OCI-LY7 (cell line): ENCODE measurements at regions not wholly inside any gene's neighbourhood (a gene's known extent, or its start where the extent isn't known, plus 50 kb on each side); places are given as distances from the start of the nearest gene placed in this dataset.

ENCODE experiments used
- BruUV-seq: library from RNA; stranded (reverse); fragments of 400-500 nt; replicated peaks from 2 replicates; lab custom pipeline; 2021; lab: Mats Ljungman, UMichigan
- CTCF ChIA-PET: fragments of 300-600 bp; sonication (Branson Sonifier 250); formaldehyde crosslinking; loops from one replicate; lab custom pipeline; 2022; ENCODE audit warnings: antibody characterized with exemption; ENCODE audit not compliant: unreplicated experiment; lab: Charles Lee
- POLR2A ChIA-PET: fragments of 300-600 bp; sonication (Branson Sonifier 250); formaldehyde crosslinking; loops from one replicate; lab custom pipeline; 2022; ENCODE audit warnings: antibody characterized with exemption; lab: Charles Lee
- DNase-seq: peaks from one replicate; pipeline ENCODE4 v3.0.0-alpha.2; 2015; ENCODE audit warnings: low spot score
- H2AFZ ChIP-seq: fragments of 200-600 bp; sonication (generic), shearing (Covaris generic); 2 replicates; pipeline ENCODE4 v1.6.1; 2014; ENCODE audit warnings: mild to moderate bottlenecking, antibody characterized with exemption, low read length, moderate library complexity
- H3K27ac ChIP-seq: fragments of 200-600 bp; sonication (generic); 2 replicates; pipeline ENCODE4 v1.5.1; 2014; ENCODE audit warnings: mixed run types, low read depth, mild to moderate bottlenecking, moderate library complexity, low read length, inconsistent platforms; ENCODE audit not compliant: poor library complexity, severe bottlenecking
- H3K36me3 ChIP-seq: fragments of 200-600 bp; sonication (generic); 2 replicates; pipeline ENCODE4 v1.6.1; 2014; ENCODE audit warnings: mild to moderate bottlenecking, antibody characterized with exemption, low read length, moderate library complexity, mixed read lengths; ENCODE audit not compliant: insufficient read depth
- H3K4me1 ChIP-seq: fragments of 200-600 bp; sonication (generic); 2 replicates; pipeline ENCODE4 v1.5.1; 2014; ENCODE audit warnings: mild to moderate bottlenecking, low read length; ENCODE audit not compliant: insufficient read depth, poor library complexity, severe bottlenecking
- H3K4me2 ChIP-seq: fragments of 200-600 bp; sonication (generic); 2 replicates; pipeline ENCODE4 v1.6.1; 2014; ENCODE audit warnings: mild to moderate bottlenecking, low read length
- H3K4me3 ChIP-seq: fragments of 200-600 bp; sonication (generic); 2 replicates; pipeline ENCODE4 v1.5.1; 2014; ENCODE audit warnings: mild to moderate bottlenecking, low read depth, low read length; ENCODE audit not compliant: poor library complexity, severe bottlenecking
- H3K79me2 ChIP-seq: fragments of 200-600 bp; sonication (generic); 2 replicates; pipeline ENCODE4 v1.6.1; 2016; ENCODE audit warnings: low read depth, mild to moderate bottlenecking, low read length, moderate library complexity, mixed read lengths; ENCODE audit not compliant: insufficient read depth
- H3K9me2 ChIP-seq: fragments of 200-600 bp; sonication (generic); 2 replicates; pipeline ENCODE4 v1.6.1; 2016; ENCODE audit warnings: mild to moderate bottlenecking, low read length, mixed read lengths; ENCODE audit not compliant: insufficient read depth
- H3K9me3 ChIP-seq: fragments of 200-600 bp; sonication (generic); 2 replicates; pipeline ENCODE4 v1.6.1; 2014; ENCODE audit warnings: mild to moderate bottlenecking, mixed run types, low read length, mixed read lengths
- H4K20me1 ChIP-seq: fragments of 200-600 bp; sonication (generic); 2 replicates; pipeline ENCODE4 v1.6.1; 2014; ENCODE audit warnings: mild to moderate bottlenecking, antibody characterized with exemption, low read length, moderate library complexity, mixed read lengths; ENCODE audit not compliant: insufficient read depth
- EZH2phosphoT487 ChIP-seq: fragments of 200-600 bp; sonication (generic); IDR thresholded peaks from 2 replicates; pipeline ENCODE4 v1.6.1; 2018; ENCODE audit warnings: low read depth, borderline replicate concordance, mild to moderate bottlenecking, mixed run types, antibody characterized with exemption, low read length, moderate library complexity, mixed read lengths
- intact Hi-C: fragments of 100-400 bp; cut with micrococcal nuclease; formaldehyde crosslinking; loops from one replicate; pipeline ENCODE4 v1.10.0; 2022; ENCODE audit not compliant: unreplicated experiment
- TF ChIP-seq, protein P1 (sequence below): fragments of 200-600 bp; sonication (generic); conservative IDR thresholded peaks from 2 replicates; pipeline ENCODE4 v1.5.1; 2014; ENCODE audit warnings: mild to moderate bottlenecking, antibody characterized with exemption, low read length, moderate library complexity, mixed read lengths

DNA sequence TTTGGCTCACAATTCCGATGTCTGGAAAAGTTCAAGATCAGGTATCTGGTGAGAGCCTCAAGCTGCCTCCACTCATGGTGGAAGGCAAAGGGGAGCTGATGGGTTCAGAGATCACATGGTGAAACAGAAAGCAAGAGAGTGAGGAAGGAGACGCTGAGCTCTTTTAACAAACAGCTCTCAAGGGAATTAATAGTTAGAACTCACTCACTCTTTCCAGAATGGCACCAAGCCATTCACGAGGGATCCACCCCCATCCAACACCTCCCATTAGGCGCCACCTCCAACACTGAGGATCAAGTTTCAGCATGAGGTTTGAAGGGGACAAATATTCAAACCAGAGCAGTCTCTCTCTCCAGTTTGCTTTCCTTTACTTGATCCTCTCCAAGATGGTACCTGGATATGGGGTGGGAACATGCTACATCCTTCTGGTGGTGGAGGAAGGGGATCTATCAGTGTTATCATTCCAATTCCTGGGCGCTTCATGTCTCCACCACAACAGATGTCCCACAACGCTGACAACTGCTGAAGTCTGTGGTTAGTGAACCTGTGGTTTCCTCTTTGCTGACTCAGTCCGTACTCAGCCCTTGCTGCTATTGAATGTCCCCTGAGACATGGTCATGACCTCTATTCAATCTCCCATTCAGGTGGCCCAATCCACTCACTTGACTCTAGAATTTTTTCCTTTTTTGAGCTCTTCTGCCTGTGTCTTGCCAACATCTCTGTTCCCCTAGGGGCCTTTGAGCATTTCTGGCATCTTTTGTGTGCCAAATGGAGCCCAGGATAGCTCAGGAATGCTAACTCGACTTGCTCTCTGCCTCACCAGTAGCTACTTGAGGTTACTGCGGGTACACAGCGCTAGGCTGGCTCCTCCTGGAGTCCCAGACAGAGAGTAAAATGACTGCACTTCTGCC lies 395.2 kb downstream of the MID1IP1 start:
- POLR2A ChIA-PET = interaction anchor here (0.6 to 1.6 kb wide), 2 partner anchors 9 to 87 kb away, joined by 3 to 5 read pairs; no protein-coding TSS in a partner anchor
- BruUV-seq = no TSS peak
- no peak overlapping the region for H3K27ac ChIP-seq

DNA sequence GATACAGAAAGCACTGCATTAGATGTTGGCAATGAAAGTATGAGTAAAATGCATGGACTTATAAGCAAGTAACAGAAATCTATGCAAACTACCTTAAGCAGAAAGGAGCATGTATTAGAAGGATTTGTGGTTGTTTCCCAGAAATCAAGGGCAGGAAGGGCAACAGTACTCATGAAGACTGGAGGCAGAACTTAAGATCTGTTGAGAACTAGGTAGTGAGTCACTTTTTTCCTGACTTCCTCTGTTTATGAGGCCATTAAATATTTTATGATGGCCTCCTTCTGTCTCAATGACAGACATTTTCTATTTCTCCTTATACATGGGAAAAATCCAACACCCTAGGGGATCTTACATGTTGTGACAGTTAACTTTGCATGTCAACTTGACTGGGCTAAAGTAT lies 398.2 kb downstream of the MID1IP1 start:
- intact Hi-C loops = no loop called here
- no peaks in the 10 kb centered on the region for H4K20me1 ChIP-seq
- no peaks in the 10 kb centered on the region for H3K9me2 ChIP-seq
- no peaks in the 10 kb centered on the region for H3K4me1 ChIP-seq
- ChIA-PET CTCF (no interaction called here), POLR2A (no interaction called here)
- TF ChIP-seq EZH2phosphoT487 = no peak
- TF ChIP-seq, protein P1, sequence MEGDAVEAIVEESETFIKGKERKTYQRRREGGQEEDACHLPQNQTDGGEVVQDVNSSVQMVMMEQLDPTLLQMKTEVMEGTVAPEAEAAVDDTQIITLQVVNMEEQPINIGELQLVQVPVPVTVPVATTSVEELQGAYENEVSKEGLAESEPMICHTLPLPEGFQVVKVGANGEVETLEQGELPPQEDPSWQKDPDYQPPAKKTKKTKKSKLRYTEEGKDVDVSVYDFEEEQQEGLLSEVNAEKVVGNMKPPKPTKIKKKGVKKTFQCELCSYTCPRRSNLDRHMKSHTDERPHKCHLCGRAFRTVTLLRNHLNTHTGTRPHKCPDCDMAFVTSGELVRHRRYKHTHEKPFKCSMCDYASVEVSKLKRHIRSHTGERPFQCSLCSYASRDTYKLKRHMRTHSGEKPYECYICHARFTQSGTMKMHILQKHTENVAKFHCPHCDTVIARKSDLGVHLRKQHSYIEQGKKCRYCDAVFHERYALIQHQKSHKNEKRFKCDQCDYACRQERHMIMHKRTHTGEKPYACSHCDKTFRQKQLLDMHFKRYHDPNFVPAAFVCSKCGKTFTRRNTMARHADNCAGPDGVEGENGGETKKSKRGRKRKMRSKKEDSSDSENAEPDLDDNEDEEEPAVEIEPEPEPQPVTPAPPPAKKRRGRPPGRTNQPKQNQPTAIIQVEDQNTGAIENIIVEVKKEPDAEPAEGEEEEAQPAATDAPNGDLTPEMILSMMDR = no peak
- no peak overlapping the region for H2AFZ ChIP-seq
- no peak overlapping the region for H3K27ac ChIP-seq
- H3K36me3 ChIP-seq = no peaks in the 10 kb centered on the region
- BruUV-seq = no TSS peak
- no peak for DNase-seq
- no peak overlapping the region for H3K4me2 ChIP-seq
- no peaks in the 10 kb centered on the region for H3K9me3 ChIP-seq
- H3K4me3 ChIP-seq = no peak overlapping the region
- no peaks in the 10 kb centered on the region for H3K79me2 ChIP-seq

More for the DNA sequence above, 395.2 kb downstream of the MID1IP1 start:
- Histone ChIP-seq H3K4me3 (no peak overlapping the region), H3K4me2 (no peak overlapping the region), H3K4me1 (no peaks in the 10 kb centered on the region), H2AFZ (no peak overlapping the region), H4K20me1 (no peaks in the 10 kb centered on the region), H3K9me3 (no peaks in the 10 kb centered on the region), H3K9me2 (no peaks in the 10 kb centered on the region), H3K79me2 (no peaks in the 10 kb centered on the region), H3K36me3 (no peaks in the 10 kb centered on the region)
- CTCF ChIA-PET = no interaction called here
- TF ChIP-seq, protein P1 = no peak
- TF ChIP-seq EZH2phosphoT487 = no peak
- intact Hi-C loops = no loop called here
- peak; percentile 11 for DNase-seq
